Lung (tissue), 11 donors: ENCODE measurements at regions not wholly inside any gene's neighbourhood (a gene's known extent, or its start where the extent isn't known, plus 50 kb on each side); places are given as distances from the start of the nearest gene placed in this dataset.

ENCODE experiments used
- ATAC-seq: fragments of 200-7000 bp; cut with Tn5 transposase; one replicate; pipeline ENCODE4 v1.9.1; 2020; ENCODE audit warnings: moderate number of reproducible peaks; ENCODE audit not compliant: insufficient read depth, low FRiP score
- DNase-seq, 3 donors: peaks; one replicate each; pipeline ENCODE4 v3.0.0-alpha.2; 2013 to 2017
- H3K27ac ChIP-seq, 2 donors: one replicate each; pipeline ENCODE4 v1.5.1; 2013; ENCODE audit warnings: mild to moderate bottlenecking in 2 of 2, moderate library complexity in 2 of 2, control low read depth in 1 of 2, inconsistent platforms in 1 of 2, low read depth in 1 of 2, low read length in 1 of 2
- H3K27me3 ChIP-seq, 3 donors: one replicate each; pipeline ENCODE4 v1.5.1; 2013; ENCODE audit warnings: low read length in 2 of 3; ENCODE audit not compliant: control insufficient read depth in 3 of 3, insufficient read depth in 3 of 3
- H3K36me3 ChIP-seq, 4 donors: one replicate each; pipeline ENCODE4 v1.5.1; 2013; ENCODE audit warnings: low read length in 4 of 4, mild to moderate bottlenecking in 1 of 4, moderate library complexity in 1 of 4; ENCODE audit not compliant: control insufficient read depth in 4 of 4, insufficient read depth in 4 of 4
- H3K4me1 ChIP-seq, 5 donors: one replicate each; pipeline ENCODE4 v1.5.1; 2013; ENCODE audit warnings: low read length in 5 of 5, mild to moderate bottlenecking in 2 of 5, moderate library complexity in 1 of 5; ENCODE audit not compliant: control insufficient read depth in 5 of 5, insufficient read depth in 5 of 5
- H3K4me3 ChIP-seq: one replicate; pipeline ENCODE4 v1.5.1; 2013; ENCODE audit warnings: mild to moderate bottlenecking, control low read depth, moderate library complexity
- H3K9ac ChIP-seq, 2 donors: one replicate each; pipeline ENCODE4 v1.5.1; 2013; ENCODE audit warnings: low read length in 2 of 2, control low read depth in 1 of 2; ENCODE audit not compliant: insufficient read depth in 1 of 2
- H3K9me3 ChIP-seq, 4 donors: one replicate each; pipeline ENCODE4 v1.5.1; 2013; ENCODE audit warnings: low read length in 3 of 4, mild to moderate bottlenecking in 1 of 4, moderate library complexity in 1 of 4; ENCODE audit not compliant: control insufficient read depth in 4 of 4, insufficient read depth in 3 of 4
- WGBS, 2 donors: extraction: QIAGEN DNeasy Blood & Tissue Kit; methylation state at CpG; one replicate each; pipeline ENCODE4 v1.1.7; 2013; 5-methylcytosine and 5-hydroxymethylcytosine counted together
- TF ChIP-seq, protein P1 (sequence below): IDR thresholded peaks from 2 replicates; pipeline ENCODE4 v1.5.1; 2012; ENCODE audit warnings: mild to moderate bottlenecking; ENCODE audit errors: control extremely low read depth, extremely low read depth
- donor health status: control.
- donor health status: control.
- donor health status: Bipolar disorder and iron deficiency.
- donor health status: healthy.
- donor health status: DM: yes; HTN: yes; CAD: no.

DNA sequence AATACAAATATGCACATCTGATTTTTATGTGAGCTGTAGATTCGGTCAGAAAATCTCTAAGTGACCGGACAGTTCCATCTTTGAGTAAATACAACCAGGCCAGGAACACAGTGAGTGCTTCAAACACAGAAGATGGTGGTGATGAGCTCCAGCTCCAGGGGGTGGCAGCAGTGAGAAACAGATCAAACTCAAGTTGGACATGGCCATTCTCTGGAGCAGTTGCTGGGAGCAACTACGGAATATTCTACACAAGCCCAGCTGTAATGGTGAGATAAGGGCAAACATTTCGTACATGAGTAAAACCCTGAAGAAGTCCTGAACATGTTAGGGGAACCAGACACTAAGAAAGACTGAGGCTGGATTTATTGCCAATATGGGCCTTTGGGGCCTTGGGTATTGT, 100.7 kb downstream of the BARHL2 start:
- ATAC-seq (no peak), DNase-seq (peak in 2 of 3 donors; percentile 1 to 6)
- no peak overlapping the region for H3K9ac ChIP-seq
- H3K9me3 ChIP-seq = no peaks in the 10 kb centered on the region
- no peak overlapping the region for H3K27ac ChIP-seq
- no peaks in the 10 kb centered on the region for H3K4me1 ChIP-seq
- TF ChIP-seq, protein P1, sequence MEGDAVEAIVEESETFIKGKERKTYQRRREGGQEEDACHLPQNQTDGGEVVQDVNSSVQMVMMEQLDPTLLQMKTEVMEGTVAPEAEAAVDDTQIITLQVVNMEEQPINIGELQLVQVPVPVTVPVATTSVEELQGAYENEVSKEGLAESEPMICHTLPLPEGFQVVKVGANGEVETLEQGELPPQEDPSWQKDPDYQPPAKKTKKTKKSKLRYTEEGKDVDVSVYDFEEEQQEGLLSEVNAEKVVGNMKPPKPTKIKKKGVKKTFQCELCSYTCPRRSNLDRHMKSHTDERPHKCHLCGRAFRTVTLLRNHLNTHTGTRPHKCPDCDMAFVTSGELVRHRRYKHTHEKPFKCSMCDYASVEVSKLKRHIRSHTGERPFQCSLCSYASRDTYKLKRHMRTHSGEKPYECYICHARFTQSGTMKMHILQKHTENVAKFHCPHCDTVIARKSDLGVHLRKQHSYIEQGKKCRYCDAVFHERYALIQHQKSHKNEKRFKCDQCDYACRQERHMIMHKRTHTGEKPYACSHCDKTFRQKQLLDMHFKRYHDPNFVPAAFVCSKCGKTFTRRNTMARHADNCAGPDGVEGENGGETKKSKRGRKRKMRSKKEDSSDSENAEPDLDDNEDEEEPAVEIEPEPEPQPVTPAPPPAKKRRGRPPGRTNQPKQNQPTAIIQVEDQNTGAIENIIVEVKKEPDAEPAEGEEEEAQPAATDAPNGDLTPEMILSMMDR = no peak
- H3K4me3 ChIP-seq = no peak overlapping the region
- H3K27me3 ChIP-seq = no peaks in the 10 kb centered on the region
- no peaks in the 10 kb centered on the region for H3K36me3 ChIP-seq
- WGBS, 2 donors = 79 to 83% methylated on average over 4 of the region's 4 CpGs

DNA sequence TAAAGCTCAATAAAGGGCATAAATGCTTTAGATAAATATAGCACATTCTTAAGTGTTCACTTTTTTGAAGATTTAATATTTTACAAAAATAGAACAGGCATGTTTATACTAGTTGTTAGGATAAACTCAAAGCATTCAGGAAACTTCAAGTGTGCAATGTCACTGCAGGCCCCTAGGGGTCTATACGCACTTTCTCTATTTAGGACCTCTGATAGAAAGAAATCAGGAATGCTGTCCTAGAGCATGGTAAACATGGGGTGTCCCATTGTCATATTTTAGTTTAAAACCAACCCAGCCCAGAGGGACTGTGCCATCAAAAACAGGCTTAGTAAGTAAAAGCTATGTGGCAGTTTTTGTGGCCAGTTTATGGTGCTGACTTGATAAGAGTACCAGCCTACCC, 102.2 kb downstream of the BARHL2 start:
- no peaks in the 10 kb centered on the region for H3K36me3 ChIP-seq

DNA sequence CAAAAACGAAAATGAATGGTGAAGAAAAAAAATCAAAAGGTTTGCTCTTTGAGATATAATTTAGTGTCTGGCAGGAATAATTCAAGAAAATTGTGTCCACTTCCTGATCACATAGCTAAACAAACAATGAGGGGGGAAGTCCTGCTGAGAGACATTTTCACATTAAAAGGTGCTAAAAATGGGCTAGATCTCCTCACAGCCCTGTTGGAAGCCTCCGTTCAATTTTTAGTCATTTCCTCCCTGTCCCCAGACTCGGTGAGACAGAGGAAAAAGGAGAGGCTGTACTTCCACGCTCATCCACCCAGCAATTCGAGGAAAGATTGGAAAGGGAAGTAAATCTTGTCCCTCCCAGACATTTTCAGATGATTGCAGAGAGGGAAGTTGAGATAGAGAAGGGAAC, 103.7 kb downstream of the BARHL2 start:
- Histone ChIP-seq H3K36me3 (no peaks in the 10 kb centered on the region), H3K27me3 (no peaks in the 10 kb centered on the region), H3K4me1 (no peaks in the 10 kb centered on the region), H3K9ac (no peak overlapping the region), H3K27ac (no peak overlapping the region), H3K4me3 (no peak overlapping the region), H3K9me3 (no peaks in the 10 kb centered on the region)
- no peak for DNase-seq
- 25 to 27% methylated on average over 5 of the region's 5 CpGs for WGBS, 2 donors
- TF ChIP-seq, protein P1 = no peak
- ATAC-seq = no peak

More for the DNA sequence above, 102.2 kb downstream of the BARHL2 start:
- H3K4me3 ChIP-seq = no peak overlapping the region
- WGBS, 2 donors = 73 to 87% methylated on average over 1 of the region's 1 CpG
- no peaks in the 10 kb centered on the region for H3K9me3 ChIP-seq
- no peaks in the 10 kb centered on the region for H3K4me1 ChIP-seq
- ATAC-seq = no peak
- peak in 1 of 3 donors; percentile 3 for DNase-seq
- H3K9ac ChIP-seq = no peak overlapping the region
- TF ChIP-seq, protein P1 = no peak
- H3K27ac ChIP-seq = no peak overlapping the region
- no peaks in the 10 kb centered on the region for H3K27me3 ChIP-seq

DNA sequence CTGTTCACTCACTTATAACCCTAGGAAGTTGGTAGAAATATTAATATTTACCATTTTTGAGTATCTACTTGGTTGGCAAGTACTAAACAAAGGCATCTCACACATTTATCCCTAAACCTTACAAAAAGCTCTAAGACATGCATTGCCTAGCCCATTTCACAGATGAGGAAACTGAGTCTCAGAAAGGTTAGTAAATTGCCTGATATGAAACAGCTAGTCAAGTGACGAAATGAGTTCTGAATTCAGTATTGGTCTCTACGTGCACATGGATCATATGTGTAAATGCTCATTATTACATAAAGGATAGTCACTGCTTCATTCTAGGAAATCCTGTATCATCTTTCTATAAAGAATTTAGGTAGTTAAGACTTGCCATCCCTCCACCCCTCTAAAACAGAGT, 105.1 kb downstream of the BARHL2 start:
- no peak overlapping the region for H3K9ac ChIP-seq
- TF ChIP-seq, protein P1 = no peak
- H3K4me3 ChIP-seq = no peak overlapping the region
- H3K36me3 ChIP-seq = no peaks in the 10 kb centered on the region
- no peak for ATAC-seq
- H3K27ac ChIP-seq = no peak overlapping the region
- no peaks in the 10 kb centered on the region for H3K9me3 ChIP-seq
- no peaks in the 10 kb centered on the region for H3K4me1 ChIP-seq
- WGBS, 2 donors = 96 to 100% methylated on average over 2 of the region's 2 CpGs
- no peaks in the 10 kb centered on the region for H3K27me3 ChIP-seq
- DNase-seq = no peak
